Adrenal gland (tissue), 5 donors: ENCODE measurements at regions not wholly inside any gene's neighbourhood (a gene's known extent, or its start where the extent isn't known, plus 50 kb on each side); places are given as distances from the start of the nearest gene placed in this dataset.

Experiments
- POLR2A ChIP-seq, 2 donors: fragments of 450-650 bp; IDR thresholded peaks; one replicate each; pipeline ENCODE4 v1.6.1; 2017; ENCODE audit warnings: antibody characterized with exemption in 2 of 2, mild to moderate bottlenecking in 2 of 2, moderate library complexity in 1 of 2
- TF ChIP-seq, protein P1 (sequence below), 6 experiments: fragments of 450-650 bp in 4 of 6; fragments of 200-600 bp in 2 of 6; sonication (generic) in 1 of 6; IDR thresholded peaks; 1 replicate in 5 of 6; 2 replicates in 1 of 6; pipeline versions ENCODE4 v1.5.1 to v1.8.0; 2016 to 2021; ENCODE audit warnings: antibody characterized with exemption in 6 of 6, mild to moderate bottlenecking in 2 of 6, moderate library complexity in 1 of 6
- donor health status: DM: no; HTN: no; CAD: no.

GRCh38 chr2:208854717-208855116 is 448.1 kb downstream of the PTH2R start:
- TF ChIP-seq, protein P1, sequence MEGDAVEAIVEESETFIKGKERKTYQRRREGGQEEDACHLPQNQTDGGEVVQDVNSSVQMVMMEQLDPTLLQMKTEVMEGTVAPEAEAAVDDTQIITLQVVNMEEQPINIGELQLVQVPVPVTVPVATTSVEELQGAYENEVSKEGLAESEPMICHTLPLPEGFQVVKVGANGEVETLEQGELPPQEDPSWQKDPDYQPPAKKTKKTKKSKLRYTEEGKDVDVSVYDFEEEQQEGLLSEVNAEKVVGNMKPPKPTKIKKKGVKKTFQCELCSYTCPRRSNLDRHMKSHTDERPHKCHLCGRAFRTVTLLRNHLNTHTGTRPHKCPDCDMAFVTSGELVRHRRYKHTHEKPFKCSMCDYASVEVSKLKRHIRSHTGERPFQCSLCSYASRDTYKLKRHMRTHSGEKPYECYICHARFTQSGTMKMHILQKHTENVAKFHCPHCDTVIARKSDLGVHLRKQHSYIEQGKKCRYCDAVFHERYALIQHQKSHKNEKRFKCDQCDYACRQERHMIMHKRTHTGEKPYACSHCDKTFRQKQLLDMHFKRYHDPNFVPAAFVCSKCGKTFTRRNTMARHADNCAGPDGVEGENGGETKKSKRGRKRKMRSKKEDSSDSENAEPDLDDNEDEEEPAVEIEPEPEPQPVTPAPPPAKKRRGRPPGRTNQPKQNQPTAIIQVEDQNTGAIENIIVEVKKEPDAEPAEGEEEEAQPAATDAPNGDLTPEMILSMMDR (IDR thresholded peaks at IDR 0.05) = no peak
- no peak for TF ChIP-seq POLR2A (IDR thresholded peaks at IDR 0.05)
